Heart left ventricle (tissue), 13 donors: ENCODE measurements at regions not wholly inside any gene's neighbourhood (a gene's known extent, or its start where the extent isn't known, plus 50 kb on each side); places are given as distances from the start of the nearest gene placed in this dataset.

Experiments
- POLR2A ChIP-seq, 2 donors: fragments of 450-650 bp; IDR thresholded peaks; one replicate each; pipeline ENCODE4 v1.6.1; 2017; ENCODE audit warnings: antibody characterized with exemption in 2 of 2, mild to moderate bottlenecking in 2 of 2, moderate library complexity in 2 of 2
- TF ChIP-seq, protein P1 (sequence below), 12 donors: fragments of 200-600 bp; sonication (generic) in 4 of 12; IDR thresholded peaks; one replicate each; pipeline versions ENCODE4 v1.5.0 to v1.8.0; 2018 to 2022; ENCODE audit warnings: antibody characterized with exemption in 12 of 12, mild to moderate bottlenecking in 5 of 12
- donor health status: ischemic (EF 13 %, LVEDD 7.1; RV severe dilation, severe dysfunction).
- donor health status: DM: no; HTN: yes; CAD: no.
- donor health status: DM: no; HTN: no; CAD: no.
- donor health status: ischemic (EF 25% LVEDD 6.9; RV normal size, moderate dysfunction).
- donor health status: ischemic (EF 25% LVEDD 5.7; RV mildly dilated, moderate dysfunction).
- donor health status: ischemic (EF 35%, LVEDD 5.7; RV mildly dilated, moderate dysfunction).
- donor health status: nonischemic (EF 11% LVEDD 7.7; RV severe dilation, severe dysfunction).
- donor health status: DM: yes; HTN: yes; CAD: no.
- donor health status: PGD.
- donor health status: ischemic (EF 29% LVEDD 5.4; RV normal size, mild dysfunction).
- donor health status: nonischemic (EF 23%, LVEDD 6.1; RV moderate dilation, normal function).

DNA sequence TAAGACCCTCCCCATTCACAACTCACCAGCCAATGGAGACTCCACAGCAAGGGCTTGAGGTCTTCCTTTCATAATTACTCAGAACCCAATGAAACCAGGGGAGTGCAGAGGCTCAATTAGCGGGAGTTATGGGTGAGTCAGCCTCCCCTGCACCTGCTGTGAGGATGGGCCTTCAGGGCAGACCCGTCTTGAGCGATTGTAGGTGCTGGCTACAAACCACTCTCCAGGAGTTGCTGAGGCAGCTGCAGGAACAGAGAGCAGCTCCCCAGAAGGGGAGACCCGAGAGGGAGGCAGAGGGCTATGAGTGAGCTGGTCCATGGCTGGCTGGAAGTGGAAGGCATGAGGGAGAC lies 58.5 kb upstream of the SORCS3 start:
- TF ChIP-seq, protein P1, sequence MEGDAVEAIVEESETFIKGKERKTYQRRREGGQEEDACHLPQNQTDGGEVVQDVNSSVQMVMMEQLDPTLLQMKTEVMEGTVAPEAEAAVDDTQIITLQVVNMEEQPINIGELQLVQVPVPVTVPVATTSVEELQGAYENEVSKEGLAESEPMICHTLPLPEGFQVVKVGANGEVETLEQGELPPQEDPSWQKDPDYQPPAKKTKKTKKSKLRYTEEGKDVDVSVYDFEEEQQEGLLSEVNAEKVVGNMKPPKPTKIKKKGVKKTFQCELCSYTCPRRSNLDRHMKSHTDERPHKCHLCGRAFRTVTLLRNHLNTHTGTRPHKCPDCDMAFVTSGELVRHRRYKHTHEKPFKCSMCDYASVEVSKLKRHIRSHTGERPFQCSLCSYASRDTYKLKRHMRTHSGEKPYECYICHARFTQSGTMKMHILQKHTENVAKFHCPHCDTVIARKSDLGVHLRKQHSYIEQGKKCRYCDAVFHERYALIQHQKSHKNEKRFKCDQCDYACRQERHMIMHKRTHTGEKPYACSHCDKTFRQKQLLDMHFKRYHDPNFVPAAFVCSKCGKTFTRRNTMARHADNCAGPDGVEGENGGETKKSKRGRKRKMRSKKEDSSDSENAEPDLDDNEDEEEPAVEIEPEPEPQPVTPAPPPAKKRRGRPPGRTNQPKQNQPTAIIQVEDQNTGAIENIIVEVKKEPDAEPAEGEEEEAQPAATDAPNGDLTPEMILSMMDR (IDR thresholded peaks at IDR 0.05) = no peak
- TF ChIP-seq POLR2A (IDR thresholded peaks at IDR 0.05) = no peak
